ENCODE measurements at regions not wholly inside any gene's neighbourhood (a gene's known extent, or its start where the extent isn't known, plus 50 kb on each side); places are given as distances from the start of the nearest gene placed in this dataset.

DNA sequence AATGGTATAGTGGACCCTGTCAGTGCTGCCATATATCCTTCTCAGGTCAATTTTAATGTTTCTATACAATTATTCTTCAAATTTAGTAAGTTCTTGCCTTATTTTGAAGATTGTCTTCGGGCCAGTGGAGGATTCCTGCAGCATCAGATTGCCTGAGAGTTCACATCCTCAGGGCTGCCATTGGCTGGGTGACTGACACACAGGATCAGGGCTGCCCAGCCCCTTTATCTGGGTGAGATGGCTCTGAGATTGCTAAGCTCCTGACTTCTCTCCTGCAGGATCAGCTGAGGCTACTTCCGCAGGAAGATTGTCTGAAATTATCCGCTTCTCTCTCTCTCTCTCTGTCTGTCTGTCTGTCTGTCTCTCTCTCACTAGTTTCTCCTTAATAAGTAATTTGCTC lies 567.4 kb downstream of the TSN start:
- H4K20me1 ChIP-seq (ENCODE audit: control insufficient read depth, insufficient read depth, low read depth, low read length): no peaks in the 10 kb centered on the region
- H3K9me2 ChIP-seq (replicated peaks; ENCODE audit: control insufficient read depth, low read length): no peaks in the 10 kb centered on the region
- H3K27ac ChIP-seq (ENCODE audit: low read depth, low read length): no peak overlapping the region
- H3K36me3 ChIP-seq (ENCODE audit: control insufficient read depth, low read length): no peaks in the 10 kb centered on the region
- H3K4me2 ChIP-seq (ENCODE audit: low read length): no peak overlapping the region
- H3K9me3 ChIP-seq (ENCODE audit: control insufficient read depth, insufficient read depth, low read length): no peaks in the 10 kb centered on the region
- TF ChIP-seq, protein P1, sequence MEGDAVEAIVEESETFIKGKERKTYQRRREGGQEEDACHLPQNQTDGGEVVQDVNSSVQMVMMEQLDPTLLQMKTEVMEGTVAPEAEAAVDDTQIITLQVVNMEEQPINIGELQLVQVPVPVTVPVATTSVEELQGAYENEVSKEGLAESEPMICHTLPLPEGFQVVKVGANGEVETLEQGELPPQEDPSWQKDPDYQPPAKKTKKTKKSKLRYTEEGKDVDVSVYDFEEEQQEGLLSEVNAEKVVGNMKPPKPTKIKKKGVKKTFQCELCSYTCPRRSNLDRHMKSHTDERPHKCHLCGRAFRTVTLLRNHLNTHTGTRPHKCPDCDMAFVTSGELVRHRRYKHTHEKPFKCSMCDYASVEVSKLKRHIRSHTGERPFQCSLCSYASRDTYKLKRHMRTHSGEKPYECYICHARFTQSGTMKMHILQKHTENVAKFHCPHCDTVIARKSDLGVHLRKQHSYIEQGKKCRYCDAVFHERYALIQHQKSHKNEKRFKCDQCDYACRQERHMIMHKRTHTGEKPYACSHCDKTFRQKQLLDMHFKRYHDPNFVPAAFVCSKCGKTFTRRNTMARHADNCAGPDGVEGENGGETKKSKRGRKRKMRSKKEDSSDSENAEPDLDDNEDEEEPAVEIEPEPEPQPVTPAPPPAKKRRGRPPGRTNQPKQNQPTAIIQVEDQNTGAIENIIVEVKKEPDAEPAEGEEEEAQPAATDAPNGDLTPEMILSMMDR (IDR thresholded peaks at IDR 0.05; ENCODE audit: low read depth, low read length, poor library complexity, severe bottlenecking): no peak
- no peak for TF ChIP-seq EZH2phosphoT487 (IDR thresholded peaks at IDR 0.05; ENCODE audit: borderline replicate concordance, low read length)
- H3K79me2 ChIP-seq (ENCODE audit: control insufficient read depth, low read length): no peaks in the 10 kb centered on the region
- H3K27me3 ChIP-seq (ENCODE audit: control insufficient read depth, low read length): peaks cover 2% of the 10 kb centered on the region; the same call in 1 of the 2 replicates
- no peak overlapping the region for H3K4me3 ChIP-seq (ENCODE audit: low read length)
- no peaks in the 10 kb centered on the region for H3F3A ChIP-seq (ENCODE audit: control insufficient read depth, insufficient read depth)
- H3K4me1 ChIP-seq (ENCODE audit: control insufficient read depth, low read length): no peaks in the 10 kb centered on the region

DNA sequence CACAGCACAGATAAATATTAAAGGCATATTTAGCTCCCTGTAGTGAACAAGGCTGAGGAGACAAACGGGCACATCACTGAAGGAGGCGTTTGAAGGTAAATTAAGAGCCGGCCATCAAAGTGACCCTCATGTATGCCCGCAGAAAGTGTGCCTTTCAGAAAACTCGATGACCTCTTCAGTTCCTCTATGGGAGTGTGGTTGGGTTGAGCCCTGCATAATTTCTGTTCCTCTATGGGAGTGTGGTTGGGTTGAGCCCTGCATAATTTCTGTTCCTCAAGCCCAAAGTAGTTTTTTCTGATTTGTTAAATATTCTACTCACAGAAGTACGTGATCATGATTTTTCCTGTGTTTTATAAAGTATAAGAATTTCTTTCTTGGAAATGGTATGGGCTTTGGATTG lies 568.5 kb downstream of the TSN start:
- no peaks in the 10 kb centered on the region for H3K36me3 ChIP-seq (ENCODE audit: control insufficient read depth, low read length)
- H3F3A ChIP-seq (ENCODE audit: control insufficient read depth, insufficient read depth): no peaks in the 10 kb centered on the region
- H3K27me3 ChIP-seq (ENCODE audit: control insufficient read depth, low read length): no peaks in the 10 kb centered on the region; the same call in 1 of the 2 replicates
- H3K4me2 ChIP-seq (ENCODE audit: low read length): no peak overlapping the region
- no peak for TF ChIP-seq EZH2phosphoT487 (IDR thresholded peaks at IDR 0.05; ENCODE audit: borderline replicate concordance, low read length)
- TF ChIP-seq, protein P1 (IDR thresholded peaks at IDR 0.05; ENCODE audit: low read depth, low read length, poor library complexity, severe bottlenecking): no peak
- H3K9me2 ChIP-seq (replicated peaks; ENCODE audit: control insufficient read depth, low read length): no peaks in the 10 kb centered on the region
- no peaks in the 10 kb centered on the region for H3K79me2 ChIP-seq (ENCODE audit: control insufficient read depth, low read length)
- no peaks in the 10 kb centered on the region for H4K20me1 ChIP-seq (ENCODE audit: control insufficient read depth, insufficient read depth, low read depth, low read length)
- H3K4me3 ChIP-seq (ENCODE audit: low read length): no peak overlapping the region
- no peaks in the 10 kb centered on the region for H3K4me1 ChIP-seq (ENCODE audit: control insufficient read depth, low read length)
- H3K9me3 ChIP-seq (ENCODE audit: control insufficient read depth, insufficient read depth, low read length): no peaks in the 10 kb centered on the region
- H3K27ac ChIP-seq (ENCODE audit: low read depth, low read length): no peak overlapping the region

DNA sequence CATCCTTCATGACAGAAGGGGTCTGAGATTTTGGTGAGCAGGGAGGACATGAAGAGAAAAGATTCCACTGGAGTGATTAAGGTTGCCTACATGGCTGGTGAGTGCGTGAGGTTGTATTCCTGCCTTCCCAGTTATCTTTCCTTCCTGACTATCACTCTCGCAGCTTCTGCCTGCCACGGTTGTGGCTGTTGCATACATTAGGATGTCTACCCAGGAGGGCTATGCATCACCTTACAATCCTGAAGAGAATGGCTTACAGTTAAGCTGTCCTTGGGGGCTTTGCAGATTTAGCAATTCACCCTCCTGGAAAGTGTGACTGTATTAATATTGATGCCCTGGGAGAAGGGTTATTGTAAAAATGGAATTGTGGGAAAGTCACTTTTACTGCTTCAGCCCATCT lies 571.0 kb downstream of the TSN start:
- Histone ChIP-seq H3K4me3 (ENCODE audit: low read length) (no peak overlapping the region), H3K4me2 (ENCODE audit: low read length) (no peak overlapping the region), H4K20me1 (ENCODE audit: control insufficient read depth, insufficient read depth, low read depth, low read length) (no peaks in the 10 kb centered on the region), H3K9me3 (ENCODE audit: control insufficient read depth, insufficient read depth, low read length) (no peaks in the 10 kb centered on the region), H3K27me3 (ENCODE audit: control insufficient read depth, low read length) (no peaks in the 10 kb centered on the region), H3K9me2 (replicated peaks; ENCODE audit: control insufficient read depth, low read length) (no peaks in the 10 kb centered on the region), H3K4me1 (ENCODE audit: control insufficient read depth, low read length) (no peaks in the 10 kb centered on the region), H3F3A (ENCODE audit: control insufficient read depth, insufficient read depth) (no peaks in the 10 kb centered on the region), H3K36me3 (ENCODE audit: control insufficient read depth, low read length) (no peaks in the 10 kb centered on the region), H3K79me2 (ENCODE audit: control insufficient read depth, low read length) (no peaks in the 10 kb centered on the region), H3K27ac (ENCODE audit: low read depth, low read length) (no peak overlapping the region)
- TF ChIP-seq, protein P1 (IDR thresholded peaks at IDR 0.05; ENCODE audit: low read depth, low read length, poor library complexity, severe bottlenecking): no peak
- TF ChIP-seq EZH2phosphoT487 (IDR thresholded peaks at IDR 0.05; ENCODE audit: borderline replicate concordance, low read length): no peak

DNA sequence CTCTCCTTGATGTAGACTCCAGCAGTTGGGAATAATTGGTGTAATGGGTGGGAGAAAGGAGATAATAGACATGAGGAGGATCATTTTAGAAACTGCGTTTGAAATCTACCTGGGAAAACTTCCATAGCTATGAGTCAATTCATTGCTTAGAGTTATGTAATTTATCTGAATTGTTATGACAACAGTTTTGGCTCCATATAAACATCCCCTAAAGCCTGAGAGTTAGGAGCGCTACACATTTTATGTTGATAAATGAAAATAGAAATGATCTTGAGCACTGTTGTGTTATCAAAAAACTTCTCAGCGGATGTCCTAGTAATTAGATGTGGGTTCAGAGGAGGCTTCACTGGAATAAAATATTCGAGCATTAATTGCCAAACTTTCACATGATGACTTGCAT lies 573.4 kb downstream of the TSN start:
- no peaks in the 10 kb centered on the region for H3K27me3 ChIP-seq (ENCODE audit: control insufficient read depth, low read length)
- no peak overlapping the region for H3K4me3 ChIP-seq (ENCODE audit: low read length)
- TF ChIP-seq EZH2phosphoT487 (IDR thresholded peaks at IDR 0.05; ENCODE audit: borderline replicate concordance, low read length): no peak
- TF ChIP-seq, protein P1 (IDR thresholded peaks at IDR 0.05; ENCODE audit: low read depth, low read length, poor library complexity, severe bottlenecking): no peak
- no peaks in the 10 kb centered on the region for H3K79me2 ChIP-seq (ENCODE audit: control insufficient read depth, low read length)
- no peak overlapping the region for H3K4me2 ChIP-seq (ENCODE audit: low read length)
- H4K20me1 ChIP-seq (ENCODE audit: control insufficient read depth, insufficient read depth, low read depth, low read length): no peaks in the 10 kb centered on the region
- H3F3A ChIP-seq (ENCODE audit: control insufficient read depth, insufficient read depth): no peaks in the 10 kb centered on the region
- H3K27ac ChIP-seq (ENCODE audit: low read depth, low read length): no peak overlapping the region
- H3K4me1 ChIP-seq (ENCODE audit: control insufficient read depth, low read length): no peaks in the 10 kb centered on the region
- no peaks in the 10 kb centered on the region for H3K9me3 ChIP-seq (ENCODE audit: control insufficient read depth, insufficient read depth, low read length)
- H3K36me3 ChIP-seq (ENCODE audit: control insufficient read depth, low read length): no peaks in the 10 kb centered on the region
- no peaks in the 10 kb centered on the region for H3K9me2 ChIP-seq (replicated peaks; ENCODE audit: control insufficient read depth, low read length)
